ENCODE measurements at regions not wholly inside any gene's neighbourhood (a gene's known extent, or its start where the extent isn't known, plus 50 kb on each side); places are given as distances from the start of the nearest gene placed in this dataset.
A peak's percentile ranks its signal among the peaks of the same experiment; 100 is the strongest.

DNA sequence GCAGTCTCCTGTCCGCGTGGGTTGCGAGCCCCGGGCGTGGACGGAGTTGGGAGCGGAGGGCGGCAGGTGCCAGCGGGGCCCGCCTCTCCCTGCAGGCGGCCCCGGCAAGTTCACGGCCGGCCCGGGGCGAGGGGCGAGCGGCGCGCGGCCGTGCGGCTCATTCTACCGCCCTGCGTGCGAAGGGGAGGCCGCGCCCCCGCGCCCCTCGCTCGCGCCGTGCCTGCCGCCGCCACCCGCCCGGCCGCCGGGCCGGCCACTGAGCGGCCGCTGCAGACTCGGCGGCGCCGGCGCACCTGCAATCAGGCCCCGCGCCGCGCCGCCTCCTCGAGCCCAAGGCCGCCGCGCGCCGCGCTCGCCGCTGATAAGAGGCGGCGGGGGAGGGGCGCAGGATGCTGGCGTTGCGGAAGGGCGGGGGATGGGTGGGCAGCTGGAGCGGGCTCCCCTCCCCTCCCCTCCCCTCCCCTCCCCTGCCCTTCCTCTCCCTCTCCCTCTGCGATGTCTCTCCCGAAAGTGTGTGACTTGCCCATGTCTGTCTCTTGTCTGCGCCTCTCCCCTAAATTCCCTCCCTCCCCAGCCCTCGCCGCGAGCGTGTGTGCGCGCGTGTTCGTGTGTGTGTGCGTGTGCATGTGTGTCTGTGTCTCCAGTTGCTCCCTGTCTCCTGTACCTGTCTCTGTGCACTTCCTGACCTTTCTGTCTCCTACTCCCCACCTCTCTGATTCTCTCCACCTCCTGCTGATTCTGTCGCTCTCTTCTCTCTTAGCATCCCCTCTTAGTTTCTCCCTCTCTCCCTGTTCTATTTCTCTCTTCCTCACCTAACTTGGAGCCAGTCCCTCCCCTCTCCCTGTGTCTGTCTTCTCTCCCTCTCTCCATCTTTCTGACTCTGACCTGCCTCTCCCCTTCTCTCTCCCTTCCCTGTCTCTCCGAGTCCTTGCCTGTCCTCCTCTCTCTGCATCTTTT is 768.1 kb upstream of the TBX3 start:
- DNase-seq (ENCODE audit: low spot score): peak; percentile 37
- TF ChIP-seq, protein P1, sequence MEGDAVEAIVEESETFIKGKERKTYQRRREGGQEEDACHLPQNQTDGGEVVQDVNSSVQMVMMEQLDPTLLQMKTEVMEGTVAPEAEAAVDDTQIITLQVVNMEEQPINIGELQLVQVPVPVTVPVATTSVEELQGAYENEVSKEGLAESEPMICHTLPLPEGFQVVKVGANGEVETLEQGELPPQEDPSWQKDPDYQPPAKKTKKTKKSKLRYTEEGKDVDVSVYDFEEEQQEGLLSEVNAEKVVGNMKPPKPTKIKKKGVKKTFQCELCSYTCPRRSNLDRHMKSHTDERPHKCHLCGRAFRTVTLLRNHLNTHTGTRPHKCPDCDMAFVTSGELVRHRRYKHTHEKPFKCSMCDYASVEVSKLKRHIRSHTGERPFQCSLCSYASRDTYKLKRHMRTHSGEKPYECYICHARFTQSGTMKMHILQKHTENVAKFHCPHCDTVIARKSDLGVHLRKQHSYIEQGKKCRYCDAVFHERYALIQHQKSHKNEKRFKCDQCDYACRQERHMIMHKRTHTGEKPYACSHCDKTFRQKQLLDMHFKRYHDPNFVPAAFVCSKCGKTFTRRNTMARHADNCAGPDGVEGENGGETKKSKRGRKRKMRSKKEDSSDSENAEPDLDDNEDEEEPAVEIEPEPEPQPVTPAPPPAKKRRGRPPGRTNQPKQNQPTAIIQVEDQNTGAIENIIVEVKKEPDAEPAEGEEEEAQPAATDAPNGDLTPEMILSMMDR (IDR thresholded peaks at IDR 0.05; ENCODE audit: extremely low read depth, missing control alignments): no peak

DNA sequence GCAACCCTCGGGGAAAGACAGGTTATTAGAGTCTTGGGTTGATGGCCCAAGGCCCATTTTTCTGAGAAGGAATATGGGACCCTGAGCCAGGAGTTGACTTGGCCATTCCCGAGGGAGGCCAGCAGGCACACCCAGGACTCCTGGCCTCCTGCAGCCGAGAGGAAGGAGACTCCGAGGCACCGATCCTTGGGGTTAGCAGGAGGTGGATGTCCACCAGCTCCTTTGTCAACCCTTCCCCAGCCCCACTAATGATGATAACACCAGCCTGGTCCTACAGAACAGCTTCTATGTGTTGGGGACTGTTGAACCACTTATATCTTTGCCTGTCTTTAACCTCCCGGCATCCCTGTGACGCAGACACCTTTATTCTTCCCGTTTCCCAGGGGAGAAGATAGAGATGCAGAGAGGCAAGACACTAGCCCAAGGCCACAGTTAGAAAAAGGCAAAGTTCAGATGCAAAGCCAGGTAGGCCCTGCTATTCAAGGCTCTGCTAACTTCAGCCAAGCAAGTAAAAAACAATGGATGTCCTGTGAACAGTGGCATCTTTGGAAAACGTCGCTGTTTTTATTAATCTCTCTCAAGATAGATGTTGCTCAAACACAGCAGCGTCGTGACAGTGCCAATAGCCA is 767.3 kb upstream of the TBX3 start:
- DNase-seq (ENCODE audit: low spot score): no peak

GRCh38 chr12:115450710-115451109 is 766.7 kb upstream of the TBX3 start:
- DNase-seq (ENCODE audit: low spot score): no peak
- TF ChIP-seq, protein P1 (IDR thresholded peaks at IDR 0.05; ENCODE audit: extremely low read depth, missing control alignments): no peak

More for the DNA sequence above, 767.3 kb upstream of the TBX3 start:
- TF ChIP-seq, protein P1 (IDR thresholded peaks at IDR 0.05; ENCODE audit: extremely low read depth, missing control alignments): no peak

DNA sequence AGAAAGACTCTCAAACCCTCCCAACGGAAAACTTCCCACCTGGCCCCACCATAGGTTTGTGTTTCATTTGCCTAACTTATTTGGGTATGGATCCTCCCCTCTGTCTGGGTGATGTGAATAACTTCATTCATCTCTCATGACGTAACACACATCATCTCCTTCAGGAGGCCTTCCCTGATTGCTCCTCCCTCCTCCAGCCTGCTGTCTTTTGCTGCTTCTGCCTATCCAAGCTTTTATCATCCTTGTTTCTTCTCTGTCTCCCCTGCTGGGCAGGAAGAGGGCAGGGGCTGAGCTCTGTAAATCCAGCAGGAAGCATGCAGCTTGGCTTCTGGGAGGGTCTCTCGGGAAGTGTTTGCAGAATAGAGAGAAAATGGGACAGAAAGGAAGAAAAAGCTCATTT is 766.0 kb upstream of the TBX3 start:
- no peak for DNase-seq (ENCODE audit: low spot score)
- TF ChIP-seq, protein P1 (IDR thresholded peaks at IDR 0.05; ENCODE audit: extremely low read depth, missing control alignments): no peak

DNA sequence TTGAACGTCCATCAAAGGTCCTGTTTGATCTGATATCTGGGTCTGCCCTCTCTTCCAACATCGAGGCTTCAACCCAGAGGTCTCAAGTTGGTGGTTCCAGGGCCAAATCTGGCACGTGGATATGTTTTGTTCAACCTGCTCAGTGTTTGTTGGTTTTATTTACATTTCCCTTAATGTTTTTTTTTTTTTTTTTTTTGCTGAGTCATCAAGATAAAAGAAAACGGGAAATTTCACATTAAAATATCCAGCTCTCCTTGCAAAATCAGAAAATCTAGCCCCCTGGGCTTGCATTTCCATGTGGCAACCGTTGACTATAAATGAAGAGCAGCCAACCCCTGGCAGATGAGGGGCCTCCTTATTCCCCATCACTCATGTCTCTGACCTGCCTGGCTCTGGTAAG is 765.6 kb upstream of the TBX3 start:
- TF ChIP-seq, protein P1 (IDR thresholded peaks at IDR 0.05; ENCODE audit: extremely low read depth, missing control alignments): no peak
- DNase-seq (ENCODE audit: low spot score): no peak

GRCh38 chr12:115444346-115444745 is 760.4 kb upstream of the TBX3 start:
- TF ChIP-seq, protein P1 (IDR thresholded peaks at IDR 0.05; ENCODE audit: extremely low read depth, missing control alignments): no peak
- DNase-seq (ENCODE audit: low spot score): no peak

GRCh38 chr12:115443351-115443938 is 759.5 kb upstream of the TBX3 start:
- TF ChIP-seq, protein P1 (IDR thresholded peaks at IDR 0.05; ENCODE audit: extremely low read depth, missing control alignments): no peak
- no peak for DNase-seq (ENCODE audit: low spot score)

All from GM20000 (cell line).